CD4-positive, alpha-beta T cell treated with Interleukin-15 for 1 hour (primary cell): ENCODE measurements at regions not wholly inside any gene's neighbourhood (a gene's known extent, or its start where the extent isn't known, plus 50 kb on each side); places are given as distances from the start of the nearest gene placed in this dataset.

Experiments used
- DNase-seq: peaks from one replicate; pipeline ENCODE4 v3.0.0-alpha.2; 2020

GRCh38 chr9:108081112-108081511 lies 591.5 kb upstream of the KLF4 start:
- DNase-seq, result no peak

DNA sequence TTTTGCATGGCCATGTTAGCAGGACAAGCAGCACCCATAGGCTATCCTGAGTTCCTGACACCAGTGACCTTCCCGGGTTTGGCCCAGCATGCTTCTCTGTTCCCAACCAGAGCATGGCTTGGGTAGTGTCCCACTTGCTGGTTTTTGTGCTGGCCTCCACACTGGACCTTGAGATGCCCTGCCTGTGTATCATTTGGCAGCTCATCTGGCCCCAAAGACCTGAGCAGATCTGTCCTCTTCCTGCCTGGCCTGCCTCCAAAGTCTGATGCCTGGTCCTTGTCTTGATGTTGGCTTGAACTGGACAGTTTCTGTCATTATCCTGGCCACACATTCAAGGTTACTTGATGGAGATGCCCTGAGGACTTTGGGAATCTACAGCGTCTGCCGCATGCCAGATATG lies 590.7 kb upstream of the KLF4 start:
- no peak for DNase-seq

GRCh38 chr9:108078811-108079210 lies 589.2 kb upstream of the KLF4 start:
- no peak for DNase-seq

DNA sequence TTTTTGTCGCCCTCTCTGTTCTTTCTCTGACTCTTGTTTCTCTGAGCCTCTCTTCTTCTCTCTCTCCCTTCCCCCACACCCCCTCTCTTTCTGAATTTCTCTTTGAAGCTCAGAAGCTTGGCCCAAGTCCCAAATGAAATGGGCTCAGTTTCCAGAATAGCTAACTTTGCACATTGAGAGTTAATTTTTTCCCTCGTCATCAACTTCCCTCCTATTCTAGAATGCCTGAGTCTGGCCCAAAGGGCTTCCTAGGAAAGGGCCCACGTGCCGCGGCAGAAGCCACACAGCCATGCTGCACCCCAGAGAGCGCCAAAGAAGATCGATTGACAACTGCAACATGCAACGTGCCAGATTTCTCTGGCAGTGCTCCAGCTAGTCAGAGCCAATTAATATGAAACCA lies 588.8 kb upstream of the KLF4 start:
- no peak for DNase-seq

GRCh38 chr9:108077556-108077955 lies 588.0 kb upstream of the KLF4 start:
- DNase-seq, result no peak

GRCh38 chr9:108074900-108075299 lies 585.3 kb upstream of the KLF4 start:
- no peak for DNase-seq

- DNase-seq, result no peak
Observed at GRCh38 chr9:108073823-108074222, 584.3 kb upstream of the KLF4 start.

GRCh38 chr9:108072740-108073139 lies 583.2 kb upstream of the KLF4 start:
- no peak for DNase-seq

- no peak for DNase-seq
Observed at GRCh38 chr9:108070861-108071260, 581.3 kb upstream of the KLF4 start.

- no peak for DNase-seq
Observed at GRCh38 chr9:108069991-108070390, 580.4 kb upstream of the KLF4 start.

GRCh38 chr9:108062680-108063079 lies 573.1 kb upstream of the KLF4 start:
- DNase-seq, result no peak

- DNase-seq, result no peak
Observed at GRCh38 chr9:108060175-108060574, 570.6 kb upstream of the KLF4 start.

GRCh38 chr9:108058135-108058814 lies 568.7 kb upstream of the KLF4 start:
- DNase-seq, result no peak

DNA sequence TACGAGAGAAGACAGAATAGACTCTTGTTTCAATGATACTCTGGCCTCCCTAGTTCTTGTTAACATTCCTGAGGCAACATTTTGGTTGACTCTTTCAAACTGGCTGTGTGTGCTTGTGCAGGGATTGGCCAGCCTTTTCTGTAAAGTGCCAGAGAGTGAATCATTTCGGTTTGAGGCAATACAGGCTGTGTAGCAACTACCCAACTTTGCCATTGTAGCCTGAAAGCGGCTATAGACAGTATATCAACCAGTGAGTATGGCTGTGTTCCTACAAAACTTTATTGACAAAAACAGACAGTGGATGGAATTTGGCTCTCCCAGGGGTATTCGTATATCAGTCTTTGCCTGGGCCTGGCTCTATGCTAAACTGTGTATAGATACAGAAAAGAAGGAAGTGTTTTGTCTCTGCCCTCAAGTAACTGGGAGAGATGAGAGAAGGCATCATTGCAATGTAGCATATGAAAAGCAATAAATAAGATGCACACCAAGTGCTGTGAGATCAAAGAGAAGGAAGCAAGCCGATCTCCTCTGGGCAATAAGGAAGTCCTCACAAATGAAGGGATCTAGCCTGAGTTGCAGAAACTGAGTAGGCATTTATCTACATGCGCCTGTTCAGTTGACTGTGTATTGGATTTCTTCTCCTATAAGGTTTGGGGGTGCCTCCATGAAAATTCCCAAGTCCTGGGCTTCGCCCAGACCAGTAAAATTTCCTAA lies 568.0 kb upstream of the KLF4 start:
- peak; percentile 25 for DNase-seq

- DNase-seq, result no peak
Observed at GRCh38 chr9:108056805-108057386, 567.3 kb upstream of the KLF4 start.

GRCh38 chr9:108056084-108056804 lies 566.7 kb upstream of the KLF4 start:
- DNase-seq, result no peak

DNA sequence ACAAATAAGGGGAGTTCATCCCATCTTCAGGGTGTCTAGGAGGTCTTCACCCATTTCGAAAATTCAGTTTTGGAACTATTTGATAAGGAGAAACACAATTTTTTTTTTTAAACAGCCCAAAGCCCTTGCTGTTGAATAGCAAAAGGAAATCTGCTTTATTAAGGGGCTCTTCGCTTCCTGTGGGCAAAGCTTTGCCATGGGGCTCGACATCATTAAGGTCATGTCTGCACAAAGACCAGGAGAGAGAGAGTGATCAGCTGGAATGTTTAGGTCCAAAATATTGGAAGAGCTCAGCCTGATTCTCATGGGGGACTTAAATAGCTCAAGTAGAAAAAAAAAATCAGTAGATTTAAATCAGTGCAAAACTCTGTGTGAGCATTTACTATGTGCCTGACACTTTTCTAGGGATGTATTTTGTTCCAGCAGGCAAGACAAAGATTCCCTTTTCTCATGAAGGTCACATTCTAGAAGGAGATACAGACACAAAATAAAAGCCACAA lies 564.6 kb upstream of the KLF4 start:
- DNase-seq, result no peak

- no peak for DNase-seq
Observed at GRCh38 chr9:108053555-108054061, 564.0 kb upstream of the KLF4 start.

GRCh38 chr9:108052431-108053080 lies 563.0 kb upstream of the KLF4 start:
- DNase-seq, result no peak

GRCh38 chr9:108050894-108051293 lies 561.3 kb upstream of the KLF4 start:
- DNase-seq, result no peak

GRCh38 chr9:108049671-108050494 lies 560.3 kb upstream of the KLF4 start:
- no peak for DNase-seq
